HEK293 (cell line): ENCODE measurements at regions not wholly inside any gene's neighbourhood (a gene's known extent, or its start where the extent isn't known, plus 50 kb on each side); places are given as distances from the start of the nearest gene placed in this dataset.

Source experiments
- CTCF ChIA-PET: fragments of 350-600 bp; formaldehyde crosslinking; extraction: SDS; loops from one replicate; lab custom pipeline; 2021; ENCODE audit warnings: antibody characterized with exemption; lab: Yijun Ruan, JAX
- POLR2A ChIA-PET: fragments of 300-600 bp; formaldehyde crosslinking; extraction: SDS; loops from one replicate; lab custom pipeline; 2020; ENCODE audit warnings: antibody characterized with exemption, inconsistent platforms; lab: Yijun Ruan, JAX
- H3K27ac ChIP-seq: fragments of 200-500 bp; sonication (Bioruptor generic); 2 replicates; pipeline ENCODE4 v1.5.1; 2014; ENCODE audit warnings: low read depth, low read length, control low read depth, inconsistent platforms; ENCODE audit errors: extremely low read depth
- H3K36me3 ChIP-seq, 2 experiments: fragments of 200-500 bp in 1 of 2; sonication (Bioruptor generic) in 1 of 2; 1 replicate in 1 of 2; 2 replicates in 1 of 2; pipeline ENCODE4 v1.5.1; 2014 to 2017; ENCODE audit warnings: inconsistent platforms in 2 of 2, low read length in 2 of 2; ENCODE audit not compliant: control insufficient read depth in 2 of 2, insufficient read depth in 1 of 2
- H3K4me1 ChIP-seq: fragments of 200-500 bp; sonication (Bioruptor generic); 2 replicates; pipeline ENCODE4 v1.5.1; 2014; ENCODE audit warnings: mild to moderate bottlenecking, low read length, inconsistent platforms; ENCODE audit not compliant: control insufficient read depth, insufficient read depth
- H3K4me3 ChIP-seq: 2 replicates; pipeline ENCODE4 v1.5.1; 2011; ENCODE audit warnings: low read depth, mild to moderate bottlenecking, control low read depth, low read length, moderate library complexity
- H3K9me3 ChIP-seq: fragments of 200-500 bp; sonication (Bioruptor generic); 2 replicates; pipeline ENCODE4 v1.5.1; 2014; ENCODE audit warnings: low read depth, low read length, inconsistent platforms; ENCODE audit not compliant: control insufficient read depth, insufficient read depth
- GLI4 ChIP-seq: fragments of 450-650 bp; formaldehyde crosslinking; IDR thresholded peaks from 2 replicates; pipeline ENCODE4 v1.5.1; 2016; ENCODE audit warnings: missing biosample characterization, missing genetic modification characterization
- KLF17 ChIP-seq: fragments of 450-650 bp; formaldehyde crosslinking; IDR thresholded peaks from 2 replicates; pipeline ENCODE4 v1.5.1; 2016; ENCODE audit warnings: missing biosample characterization, missing genetic modification characterization
- OVOL3 ChIP-seq: fragments of 450-650 bp; formaldehyde crosslinking; IDR thresholded peaks from 2 replicates; pipeline ENCODE4 v1.5.1; 2016; ENCODE audit warnings: missing biosample characterization, missing genetic modification characterization
- WT1 ChIP-seq: fragments of 450-650 bp; formaldehyde crosslinking; IDR thresholded peaks from 2 replicates; pipeline ENCODE4 v1.5.1; 2016; ENCODE audit warnings: missing biosample characterization, missing genetic modification characterization
- ZBTB17 ChIP-seq: fragments of 450-650 bp; formaldehyde crosslinking; IDR thresholded peaks from 2 replicates; pipeline ENCODE4 v1.5.1; 2016; ENCODE audit warnings: missing biosample characterization, missing genetic modification characterization
- ZBTB48 ChIP-seq: fragments of 450-650 bp; formaldehyde crosslinking; IDR thresholded peaks from 2 replicates; pipeline ENCODE4 v1.5.1; 2016; ENCODE audit warnings: missing biosample characterization, missing genetic modification characterization
- ZEB2 ChIP-seq: fragments of 450-650 bp; formaldehyde crosslinking; IDR thresholded peaks from 2 replicates; pipeline ENCODE4 v1.5.1; 2016; ENCODE audit warnings: missing biosample characterization, missing genetic modification characterization
- ZNF132 ChIP-seq: fragments of 450-650 bp; formaldehyde crosslinking; IDR thresholded peaks from 2 replicates; pipeline ENCODE4 v1.5.1; 2017; ENCODE audit warnings: missing biosample characterization, missing genetic modification characterization, borderline replicate concordance
- ZNF175 ChIP-seq: fragments of 450-650 bp; formaldehyde crosslinking; IDR thresholded peaks from 2 replicates; pipeline ENCODE4 v1.5.1; 2016; ENCODE audit warnings: missing biosample characterization, missing genetic modification characterization
- ZNF19 ChIP-seq: fragments of 450-650 bp; formaldehyde crosslinking; IDR thresholded peaks from 2 replicates; pipeline ENCODE4; 2016; ENCODE audit warnings: missing biosample characterization, missing genetic modification characterization, low read depth
- ZNF274 ChIP-seq, 2 experiments: fragments of 200-500 bp in 1 of 2; fragments of 450-650 bp in 1 of 2; sonication (Bioruptor generic) in 1 of 2; formaldehyde crosslinking in 1 of 2; IDR thresholded peaks; 2 replicates each; pipeline versions ENCODE4 v1.5.1 to v1.6.1; 2014 to 2016; ENCODE audit warnings: borderline replicate concordance in 1 of 2, inconsistent platforms in 1 of 2, low read length in 1 of 2, missing biosample characterization in 1 of 2, missing genetic modification characterization in 1 of 2
- ZNF311 ChIP-seq: fragments of 450-650 bp; formaldehyde crosslinking; IDR thresholded peaks from 2 replicates; pipeline ENCODE4 v1.5.1; 2017; ENCODE audit warnings: missing biosample characterization, missing genetic modification characterization, borderline replicate concordance
- ZNF324 ChIP-seq: fragments of 450-650 bp; formaldehyde crosslinking; IDR thresholded peaks from 2 replicates; pipeline ENCODE4 v1.5.1; 2016; ENCODE audit warnings: missing biosample characterization, missing genetic modification characterization
- ZNF335 ChIP-seq: fragments of 450-650 bp; formaldehyde crosslinking; conservative IDR thresholded peaks from 2 replicates; pipeline ENCODE4 v1.5.1; 2016; ENCODE audit warnings: missing biosample characterization, missing genetic modification characterization
- ZNF341 ChIP-seq: fragments of 450-650 bp; formaldehyde crosslinking; IDR thresholded peaks from 2 replicates; pipeline ENCODE4; 2016; ENCODE audit warnings: low read depth, missing biosample characterization, missing genetic modification characterization
- ZNF404 ChIP-seq: fragments of 450-650 bp; formaldehyde crosslinking; IDR thresholded peaks from 2 replicates; pipeline ENCODE4 v1.5.1; 2017; ENCODE audit warnings: missing biosample characterization, missing genetic modification characterization
- ZNF423 ChIP-seq: fragments of 450-650 bp; formaldehyde crosslinking; IDR thresholded peaks from 2 replicates; pipeline ENCODE4 v1.5.1; 2016; ENCODE audit warnings: missing biosample characterization, missing genetic modification characterization
- ZNF426 ChIP-seq: fragments of 450-650 bp; formaldehyde crosslinking; IDR thresholded peaks from 2 replicates; pipeline ENCODE4 v1.5.1; 2017; ENCODE audit warnings: missing biosample characterization, missing genetic modification characterization, mild to moderate bottlenecking, inconsistent platforms, moderate library complexity
- ZNF514 ChIP-seq: fragments of 450-650 bp; formaldehyde crosslinking; IDR thresholded peaks from 2 replicates; pipeline ENCODE4 v1.5.1; 2016; ENCODE audit warnings: missing biosample characterization, missing genetic modification characterization
- ZNF560 ChIP-seq: fragments of 450-650 bp; formaldehyde crosslinking; IDR thresholded peaks from 2 replicates; pipeline ENCODE4 v1.5.1; 2017; ENCODE audit warnings: missing biosample characterization, missing genetic modification characterization, borderline replicate concordance
- ZNF677 ChIP-seq: fragments of 450-650 bp; IDR thresholded peaks from 2 replicates; pipeline ENCODE4 v1.5.0; 2018; ENCODE audit warnings: missing biosample characterization, mild to moderate bottlenecking, missing genetic modification characterization, moderate library complexity
- ZNF707 ChIP-seq: fragments of 450-650 bp; formaldehyde crosslinking; IDR thresholded peaks from 2 replicates; pipeline ENCODE4 v1.5.1; 2016; ENCODE audit warnings: missing biosample characterization, missing genetic modification characterization
- ZNF768 ChIP-seq: fragments of 450-650 bp; formaldehyde crosslinking; IDR thresholded peaks from 2 replicates; pipeline ENCODE4 v1.5.1; 2018; ENCODE audit warnings: missing biosample characterization, mild to moderate bottlenecking, missing genetic modification characterization
- ZNF843 ChIP-seq: fragments of 450-650 bp; formaldehyde crosslinking; IDR thresholded peaks from 2 replicates; pipeline ENCODE4 v1.5.1; 2016; ENCODE audit warnings: missing biosample characterization, missing genetic modification characterization
- ZSCAN5A ChIP-seq: fragments of 450-650 bp; formaldehyde crosslinking; IDR thresholded peaks from 2 replicates; pipeline ENCODE4 v1.5.1; 2016; ENCODE audit warnings: missing biosample characterization, missing genetic modification characterization
- TF ChIP-seq, protein P1 (sequence below): fragments of 450-650 bp; formaldehyde crosslinking; IDR thresholded peaks from 2 replicates; pipeline ENCODE4 v1.5.1; 2016; ENCODE audit warnings: missing biosample characterization, missing genetic modification characterization
- TF ChIP-seq, protein P2 (sequence below): fragments of 450-650 bp; formaldehyde crosslinking; IDR thresholded peaks from 2 replicates; pipeline ENCODE4 v1.5.1; 2016; ENCODE audit warnings: missing biosample characterization, missing genetic modification characterization

DNA sequence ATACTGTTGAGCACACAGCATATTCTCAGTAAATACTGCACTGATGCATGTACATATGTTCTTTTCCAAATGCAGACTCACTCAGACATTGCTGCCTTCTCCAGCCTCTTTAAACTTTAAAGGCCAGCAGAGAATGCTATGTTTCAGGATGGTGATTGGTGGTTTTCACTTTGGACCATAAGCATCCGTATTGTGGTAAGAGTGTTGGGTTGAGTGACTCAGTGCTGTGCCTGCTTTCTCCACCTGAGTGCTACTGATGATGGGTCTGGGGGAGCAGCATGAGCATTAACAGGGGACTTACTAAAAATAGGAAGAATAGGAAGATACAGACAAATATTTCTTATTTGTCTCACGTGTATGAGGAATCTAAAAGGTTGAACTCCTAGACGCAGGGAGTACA is 56.3 kb upstream of the ZNF92 start:
- no peak overlapping the region for H3K27ac ChIP-seq
- H3K4me3 ChIP-seq: no peak overlapping the region
- H3K36me3 ChIP-seq: peaks cover 4% of the 10 kb centered on the region in 2 experiments; a peak in 2 of 3 replicates
- ChIA-PET POLR2A (no interaction called here), CTCF (interaction anchor here (1.4 kb wide), 1 partner anchor 9 kb away, joined by 4 read pairs; no protein-coding TSS in a partner anchor)
- no peaks in the 10 kb centered on the region for H3K9me3 ChIP-seq
- H3K4me1 ChIP-seq: no peaks in the 10 kb centered on the region; the same call in 1 of the 2 replicates
- TF ChIP-seq ZNF19 (no peak), ZNF324 (tag by site-specific recombination) (no peak), ZNF426 (no peak)

GRCh38 chr7:65310761-65311160 is 62.9 kb upstream of the ZNF92 start:
- H3K4me3 ChIP-seq: no peak overlapping the region
- ChIA-PET CTCF (no interaction called here), POLR2A (no interaction called here)
- no peaks in the 10 kb centered on the region for H3K4me1 ChIP-seq
- H3K27ac ChIP-seq: no peak overlapping the region
- no peaks in the 10 kb centered on the region for H3K9me3 ChIP-seq
- TF ChIP-seq ZNF274 (IDR thresholded peaks at IDR 0.05; ENCODE audit: low read length) (no peak), ZNF274 (tag by site-specific recombination; IDR thresholded peaks at IDR 0.05; ENCODE audit: borderline replicate concordance) (no peak), ZNF335 (tag by site-specific recombination) (no peak), ZNF132 (tag by site-specific recombination) (no peak), ZNF341 (tag by site-specific recombination) (no peak), ZNF175 (tag by site-specific recombination) (no peak), ZNF560 (tag by site-specific recombination) (no peak), ZBTB17 (no peak)
- TF ChIP-seq, protein P1, sequence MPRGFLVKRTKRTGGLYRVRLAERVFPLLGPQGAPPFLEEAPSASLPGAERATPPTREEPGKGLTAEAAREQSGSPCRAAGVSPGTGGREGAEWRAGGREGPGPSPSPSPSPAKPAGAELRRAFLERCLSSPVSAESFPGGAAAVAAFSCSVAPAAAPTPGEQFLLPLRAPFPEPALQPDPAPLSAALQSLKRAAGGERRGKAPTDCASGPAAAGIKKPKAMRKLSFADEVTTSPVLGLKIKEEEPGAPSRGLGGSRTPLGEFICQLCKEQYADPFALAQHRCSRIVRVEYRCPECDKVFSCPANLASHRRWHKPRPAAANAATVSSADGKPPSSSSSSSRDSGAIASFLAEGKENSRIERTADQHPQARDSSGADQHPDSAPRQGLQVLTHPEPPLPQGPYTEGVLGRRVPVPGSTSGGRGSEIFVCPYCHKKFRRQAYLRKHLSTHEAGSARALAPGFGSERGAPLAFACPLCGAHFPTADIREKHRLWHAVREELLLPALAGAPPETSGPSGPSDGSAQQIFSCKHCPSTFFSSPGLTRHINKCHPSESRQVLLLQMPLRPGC (tag by site-specific recombination): no peak
- H3K36me3 ChIP-seq: peaks cover 0 to 15% of the 10 kb centered on the region in 2 experiments; a peak in 1 of 3 replicates

- Histone ChIP-seq H3K4me3 (no peak overlapping the region), H3K36me3 (peaks cover 0 to 15% of the 10 kb centered on the region in 2 experiments; a peak in 1 of 3 replicates), H3K4me1 (no peaks in the 10 kb centered on the region), H3K27ac (no peak overlapping the region), H3K9me3 (no peaks in the 10 kb centered on the region)
- ChIA-PET CTCF (interaction anchor here (0.5 to 3.9 kb wide), 19 partner anchors 8 to 422 kb away, joined by 3 to 19 read pairs (median 5); no protein-coding TSS in a partner anchor), POLR2A (interaction anchor here (0.5 kb wide), 1 partner anchor 39 kb away, joined by 3 read pairs; no protein-coding TSS in a partner anchor)
- TF ChIP-seq ZSCAN5A (tag by site-specific recombination) (no peak), ZNF843 (tag by site-specific recombination) (no peak), ZNF707 (no peak), ZEB2 (tag by site-specific recombination) (no peak), ZNF677 (tag by site-specific recombination) (no peak), ZNF132 (tag by site-specific recombination) (no peak), KLF17 (no peak), ZNF768 (tag by site-specific recombination) (no peak), GLI4 (tag by site-specific recombination) (no peak), ZBTB48 (tag by site-specific recombination) (no peak), ZNF423 (tag by site-specific recombination) (no peak), ZNF311 (tag by site-specific recombination) (no peak), ZNF404 (tag by site-specific recombination) (no peak), ZNF514 (tag by site-specific recombination) (no peak), WT1 (no peak), OVOL3 (no peak), ZNF335 (tag by site-specific recombination) (no peak)
- TF ChIP-seq, protein P2, sequence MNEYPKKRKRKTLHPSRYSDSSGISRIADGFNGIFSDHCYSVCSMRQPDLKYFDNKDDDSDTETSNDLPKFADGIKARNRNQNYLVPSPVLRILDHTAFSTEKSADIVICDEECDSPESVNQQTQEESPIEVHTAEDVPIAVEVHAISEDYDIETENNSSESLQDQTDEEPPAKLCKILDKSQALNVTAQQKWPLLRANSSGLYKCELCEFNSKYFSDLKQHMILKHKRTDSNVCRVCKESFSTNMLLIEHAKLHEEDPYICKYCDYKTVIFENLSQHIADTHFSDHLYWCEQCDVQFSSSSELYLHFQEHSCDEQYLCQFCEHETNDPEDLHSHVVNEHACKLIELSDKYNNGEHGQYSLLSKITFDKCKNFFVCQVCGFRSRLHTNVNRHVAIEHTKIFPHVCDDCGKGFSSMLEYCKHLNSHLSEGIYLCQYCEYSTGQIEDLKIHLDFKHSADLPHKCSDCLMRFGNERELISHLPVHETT (tag by site-specific recombination): no peak
These were observed 65.4 kb upstream of the ZNF92 start for GRCh38 chr7:65308300-65308678.
